NCI-H510A (cell line): ENCODE measurements at regions not wholly inside any gene's neighbourhood (a gene's known extent, or its start where the extent isn't known, plus 50 kb on each side); places are given as distances from the start of the nearest gene placed in this dataset.
"Not testable (repeated sequence)": the region's sequence is repeated elsewhere in the genome, so short reads cannot be mapped to it uniquely, and the experiment has no call there.

Source experiments
- DNase-seq: peaks from one replicate; lab custom pipeline; 2025; lab: John Stamatoyannopoulos, UW

DNA sequence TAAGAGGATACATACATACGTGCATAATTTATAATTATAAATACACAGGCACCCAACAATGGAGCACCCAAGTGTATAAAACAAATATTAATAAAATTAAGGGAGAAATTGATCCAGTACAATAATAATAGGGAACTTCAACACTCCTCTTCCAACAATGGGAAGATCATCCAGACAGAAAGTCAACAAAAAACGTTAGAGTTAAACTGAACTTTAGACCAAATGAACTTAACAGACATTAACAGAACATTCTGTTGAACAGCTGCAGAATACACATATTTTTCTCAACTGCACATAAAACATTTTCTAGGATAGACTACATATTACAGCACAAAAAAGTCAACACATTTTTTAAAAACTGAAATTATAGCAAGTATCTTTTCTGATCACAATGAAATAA is 339.7 kb downstream of the CGGBP1 start:
- no peak for DNase-seq

DNA sequence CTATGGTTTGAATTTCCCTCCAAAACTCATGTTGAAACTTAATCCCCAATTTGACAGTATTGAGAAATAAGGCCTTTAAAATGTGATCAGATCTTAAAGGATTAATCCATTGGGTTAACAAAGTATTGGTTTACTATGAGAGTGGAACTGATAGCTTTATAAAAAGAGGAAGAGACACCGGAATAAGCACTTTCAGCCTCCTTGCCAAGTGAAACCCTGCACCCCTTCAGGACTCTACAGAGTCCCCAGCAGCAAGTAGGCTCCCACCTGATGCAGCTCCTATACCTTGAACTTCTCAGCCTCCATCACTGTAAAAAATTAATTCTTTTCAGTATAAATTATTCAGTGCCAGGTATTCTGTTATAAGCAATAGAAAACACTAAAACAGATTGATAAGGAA is 348.3 kb downstream of the CGGBP1 start:
- no peak for DNase-seq

DNA sequence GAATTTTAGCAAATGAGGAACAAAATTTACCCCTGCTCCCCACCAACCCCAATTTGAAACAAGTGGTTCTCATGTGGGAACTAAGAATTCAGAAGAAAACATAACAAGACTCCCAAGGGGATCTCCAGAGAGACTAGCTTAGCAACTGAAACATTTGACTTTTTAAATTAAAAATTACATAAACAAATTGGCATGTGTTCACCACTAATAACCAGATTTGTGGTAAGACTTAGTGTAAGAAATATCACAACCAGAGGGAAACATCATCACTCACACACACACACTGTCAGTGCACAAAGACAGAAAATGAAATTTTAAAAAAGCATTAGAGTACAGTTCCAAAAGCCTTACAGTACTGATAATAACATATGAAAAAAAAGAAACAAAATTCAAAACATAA is 348.8 kb downstream of the CGGBP1 start:
- no peak for DNase-seq

DNA sequence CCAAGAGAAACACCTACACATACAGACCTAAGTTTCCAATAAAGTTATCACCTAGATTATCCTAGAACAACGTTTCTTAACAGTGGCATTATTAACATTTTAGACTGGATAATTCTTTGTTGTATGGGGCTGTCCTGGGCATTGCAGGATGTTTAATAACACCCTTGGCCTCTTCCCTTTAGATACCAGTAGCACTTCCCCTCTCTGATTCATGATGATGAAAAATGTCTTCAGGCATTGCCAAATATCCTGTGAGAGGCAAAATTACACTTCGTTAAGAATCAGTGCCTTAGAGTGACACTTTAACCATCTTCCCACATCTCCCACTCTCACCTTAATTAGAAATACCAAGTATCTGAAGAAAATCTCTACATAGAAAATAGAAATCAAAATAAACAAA is 352.6 kb downstream of the CGGBP1 start:
- no peak for DNase-seq

DNA sequence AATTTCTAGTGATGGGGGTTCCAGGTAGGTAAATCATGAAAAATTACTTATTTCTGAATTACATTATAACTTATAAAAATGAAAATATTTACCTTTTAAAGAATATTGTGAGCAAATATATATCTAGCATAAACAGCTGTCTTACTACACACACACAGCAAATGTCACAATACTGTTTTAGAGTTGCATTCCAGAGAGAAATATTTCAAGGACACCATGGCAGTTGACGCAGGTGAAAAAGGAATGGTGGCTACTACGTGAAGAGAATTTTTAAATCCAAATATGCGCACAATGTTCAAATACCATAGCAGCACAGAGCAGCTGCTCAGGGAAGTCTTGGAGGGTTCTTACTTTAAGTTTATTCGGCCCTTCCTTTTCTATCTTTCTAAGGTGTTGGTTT is 356.2 kb downstream of the CGGBP1 start:
- DNase-seq = no peak

DNA sequence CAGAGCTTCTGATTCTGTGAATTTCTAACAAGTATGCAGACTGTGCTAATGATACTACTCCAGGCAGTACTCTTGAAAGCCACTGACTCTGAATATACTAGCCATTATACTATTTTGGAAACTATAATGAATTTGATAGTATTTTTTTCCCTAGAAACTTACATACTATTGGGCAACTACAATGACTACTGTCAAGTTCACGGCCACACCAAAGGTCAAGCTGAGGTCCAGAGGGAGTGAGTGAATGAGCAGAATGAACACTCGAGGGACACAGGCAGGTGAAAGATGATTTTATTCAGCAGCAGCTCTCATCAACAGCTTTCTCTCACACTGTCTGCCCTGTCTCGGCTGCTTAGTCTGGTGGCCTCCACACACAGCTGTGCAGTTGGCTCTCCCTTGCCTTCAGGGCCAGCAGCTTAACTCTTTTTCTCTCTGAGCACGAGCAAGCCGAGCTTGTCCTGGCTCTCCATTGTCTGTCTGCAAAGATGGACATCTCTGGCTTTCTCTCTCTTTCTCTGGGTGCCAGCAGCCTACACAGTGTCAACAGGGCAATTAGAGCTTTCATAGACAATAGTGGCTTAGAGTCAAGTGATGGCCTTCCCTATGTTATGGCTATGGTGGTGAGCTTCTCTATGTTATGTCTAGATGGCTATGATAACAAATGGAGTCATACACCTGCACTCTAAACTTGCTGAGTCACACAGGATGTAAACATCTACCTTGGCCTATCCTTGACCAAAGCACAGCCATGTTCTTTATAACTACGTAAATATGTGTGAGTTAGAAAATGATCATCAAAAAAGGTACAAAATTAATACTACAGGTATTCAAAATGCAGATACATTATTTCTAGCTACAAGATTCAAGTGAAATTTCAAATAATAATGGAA is 362.4 kb downstream of the CGGBP1 start:
- no peak for DNase-seq

DNA sequence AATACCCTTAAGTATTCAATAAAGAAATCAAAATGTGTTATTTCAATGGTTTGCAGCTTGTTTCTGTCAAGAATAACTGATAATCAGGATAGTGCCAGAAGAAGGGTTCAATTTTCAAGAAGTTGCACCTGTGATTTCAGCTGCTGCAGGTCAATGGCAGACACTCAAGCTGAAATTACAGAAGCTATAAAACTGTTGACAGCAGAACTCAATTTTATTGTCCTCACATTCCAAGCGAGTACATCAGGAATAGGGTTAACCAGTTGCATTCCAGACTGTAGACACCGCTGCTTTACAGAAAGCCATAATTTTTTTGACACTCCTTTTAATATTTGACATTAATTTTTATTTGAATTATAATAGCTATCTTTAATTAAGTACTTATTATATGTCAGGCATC is 364.1 kb downstream of the CGGBP1 start:
- no peak for DNase-seq

DNA sequence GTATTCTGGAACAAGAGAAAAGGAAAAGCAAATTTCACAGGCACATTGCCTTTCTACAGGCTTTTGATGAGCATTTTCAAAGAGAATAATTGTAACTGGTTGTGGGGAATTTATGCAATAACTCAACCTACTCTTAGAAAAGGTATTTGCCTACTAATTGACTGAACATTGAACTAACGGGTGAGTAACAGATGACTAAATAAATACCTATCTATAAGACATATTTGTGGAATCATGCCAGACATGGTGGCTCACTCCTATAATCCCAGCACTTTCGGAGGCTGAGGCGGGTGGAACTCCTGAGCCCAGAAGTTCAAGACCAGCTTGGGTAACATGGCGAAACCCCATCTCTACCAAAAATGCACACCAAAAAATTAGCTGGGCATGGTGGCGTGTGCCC is 367.7 kb downstream of the CGGBP1 start:
- no peak for DNase-seq

GRCh38 chr3:87678984-87679660 is 379.7 kb downstream of the CGGBP1 start:
- not testable (repeated sequence) for DNase-seq

GRCh38 chr3:87674397-87675161 is 384.2 kb downstream of the CGGBP1 start:
- no peak for DNase-seq

GRCh38 chr3:87673132-87673531 is 385.7 kb downstream of the CGGBP1 start:
- DNase-seq = no peak

GRCh38 chr3:87654184-87654583 is 377.8 kb upstream of the POU1F1 start:
- no peak for DNase-seq

DNA sequence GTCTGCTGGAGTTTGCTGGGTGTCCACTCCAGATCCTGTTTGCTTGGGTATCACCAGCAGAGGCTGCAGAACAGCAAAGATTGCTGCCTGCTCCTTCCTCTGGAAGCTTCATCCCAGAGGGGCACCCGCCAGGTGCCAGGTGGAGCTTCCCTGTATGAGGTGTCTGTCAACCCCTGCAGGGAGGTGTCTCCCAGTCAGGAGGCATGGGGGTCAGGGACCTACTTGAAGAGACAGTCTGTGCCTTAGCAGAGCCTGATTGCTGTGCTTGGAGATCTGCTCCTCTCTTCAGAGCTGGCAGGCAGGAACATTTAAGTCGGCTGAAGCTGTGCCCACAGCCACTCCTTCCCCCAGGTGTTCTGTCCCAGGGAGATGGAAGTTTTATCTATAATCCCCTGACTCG is 376.8 kb upstream of the POU1F1 start:
- DNase-seq = not testable (repeated sequence)

DNA sequence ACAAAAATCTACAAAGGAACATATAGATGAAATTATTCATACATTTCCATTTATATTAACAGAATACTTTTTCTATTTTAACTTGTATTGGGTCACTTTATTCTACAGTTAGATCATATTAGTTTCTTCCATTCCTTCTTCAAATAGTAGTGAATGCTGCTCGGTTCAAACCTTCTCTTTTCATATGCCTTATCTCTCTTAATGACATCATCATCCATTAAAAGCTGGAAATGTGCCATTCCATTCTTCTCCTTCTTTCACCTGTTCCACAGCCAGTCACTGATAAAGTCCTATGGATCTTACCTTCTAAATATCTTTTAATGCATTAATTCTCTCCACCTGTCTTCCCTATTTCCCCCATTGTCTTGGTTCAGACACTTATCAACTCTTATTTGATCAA is 358.0 kb upstream of the POU1F1 start:
- no peak for DNase-seq

DNA sequence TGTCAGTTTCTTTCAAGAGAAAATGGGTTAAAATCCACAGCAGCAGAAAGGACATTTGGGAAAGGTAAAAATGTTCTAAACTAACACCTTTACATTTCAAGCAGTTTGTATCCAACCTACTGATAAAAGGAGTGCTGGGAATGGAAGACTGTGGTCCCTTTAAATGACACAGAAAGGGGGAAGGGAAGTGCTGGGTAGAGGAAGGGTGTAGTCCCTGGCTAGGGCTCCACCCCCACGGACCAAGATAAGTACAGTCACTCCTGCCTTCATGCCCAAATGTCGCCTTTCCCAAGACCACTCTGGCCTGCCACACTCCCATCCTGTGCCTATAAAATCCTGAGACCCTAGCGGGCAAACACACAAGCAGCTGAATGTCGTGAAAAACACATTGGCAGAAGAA is 350.9 kb upstream of the POU1F1 start:
- DNase-seq = no peak

GRCh38 chr3:87626546-87626945 is 350.2 kb upstream of the POU1F1 start:
- DNase-seq = no peak

GRCh38 chr3:87625876-87626275 is 349.5 kb upstream of the POU1F1 start:
- DNase-seq = no peak

- DNase-seq = no peak
Measured at GRCh38 chr3:87624860-87625259, 348.5 kb upstream of the POU1F1 start.

DNA sequence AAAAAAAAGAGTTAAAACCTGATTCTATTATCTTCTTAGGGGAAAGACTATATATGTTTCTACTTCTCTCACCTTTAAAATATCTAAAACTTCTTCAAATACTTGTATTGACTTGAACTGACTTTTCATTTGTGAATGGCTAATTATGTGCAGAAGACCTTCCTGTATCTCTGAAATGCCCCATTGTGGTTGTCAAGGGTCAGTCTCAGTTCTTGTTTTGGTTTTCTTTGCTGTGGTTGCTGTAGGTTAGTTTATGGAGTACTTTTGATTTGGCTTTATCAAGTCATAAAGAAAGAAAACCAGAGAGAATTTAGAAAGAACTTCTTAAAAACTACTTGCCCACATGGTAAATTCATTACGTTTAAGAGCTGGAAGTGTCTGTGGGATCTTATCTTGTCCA is 345.3 kb upstream of the POU1F1 start:
- no peak for DNase-seq

DNA sequence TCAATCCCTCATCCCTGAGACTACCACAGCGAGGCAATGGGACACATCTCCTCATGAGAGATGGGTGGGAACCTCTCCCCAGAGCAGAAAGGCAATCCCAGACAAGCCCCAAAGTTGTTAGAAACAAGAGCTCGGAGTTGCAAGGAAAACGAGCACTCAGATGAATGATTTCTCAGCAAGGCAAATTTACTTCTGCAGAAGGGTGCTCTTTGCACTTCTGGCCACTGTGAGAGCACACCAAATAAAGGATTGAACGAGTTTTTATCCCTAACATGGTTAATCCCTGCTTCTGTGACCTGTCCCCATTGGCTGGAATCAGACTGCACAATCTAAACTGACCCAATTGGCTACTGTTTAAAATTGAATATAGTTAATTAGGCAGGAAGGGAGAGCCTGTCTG is 339.1 kb upstream of the POU1F1 start:
- no peak for DNase-seq

DNA sequence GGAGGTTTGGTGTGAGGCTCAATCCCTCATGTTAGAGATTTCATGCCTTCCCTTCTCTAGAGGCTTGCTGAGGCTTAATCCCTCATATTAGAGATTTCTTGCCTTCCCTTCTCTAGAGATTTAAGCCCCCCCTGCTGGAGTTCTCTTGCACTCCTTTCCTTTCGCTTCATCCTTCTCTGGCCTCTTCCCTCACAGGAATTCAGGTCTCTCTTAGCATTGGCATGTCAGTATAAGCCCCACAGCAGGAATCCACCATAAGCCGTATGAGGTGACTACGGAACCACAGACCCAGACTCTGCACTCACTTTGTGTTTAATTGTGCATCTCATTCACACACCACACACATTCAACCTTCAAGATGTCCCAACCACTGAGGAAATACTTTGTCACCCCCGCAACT is 338.6 kb upstream of the POU1F1 start:
- no peak for DNase-seq

DNA sequence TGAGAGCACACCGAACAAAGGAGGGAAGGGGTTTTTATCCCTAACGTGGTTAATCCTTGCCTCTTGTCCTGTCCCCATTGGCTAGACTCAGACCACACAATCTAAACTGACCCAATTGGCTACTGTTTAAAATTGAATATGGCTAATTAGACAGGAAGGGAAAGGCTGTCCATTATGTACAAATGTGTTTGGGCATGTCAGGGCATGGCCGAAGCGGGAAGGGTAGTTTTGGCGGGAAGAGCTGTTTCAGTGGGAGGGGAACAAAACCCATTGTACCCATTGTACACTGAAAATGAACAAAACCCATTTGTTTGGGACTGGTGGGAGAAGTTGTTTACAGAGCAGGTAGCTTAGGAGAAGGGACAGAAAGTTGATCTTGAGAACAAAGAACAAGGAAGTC is 330.9 kb upstream of the POU1F1 start:
- no peak for DNase-seq

- no peak for DNase-seq
Measured at GRCh38 chr3:87595798-87596197, 319.4 kb upstream of the POU1F1 start.
